VCaP (cell line): ENCODE measurements at regions not wholly inside any gene's neighbourhood (a gene's known extent, or its start where the extent isn't known, plus 50 kb on each side); places are given as distances from the start of the nearest gene placed in this dataset.

Source experiments
- H3K27ac ChIP-seq: fragments of 450-650 bp; 2 replicates; pipeline ENCODE4 v1.5.1; 2017
- TF ChIP-seq, protein P1 (sequence below): fragments of 450-650 bp; conservative IDR thresholded peaks from 2 replicates; pipeline ENCODE4 v1.5.1; 2017; ENCODE audit warnings: mild to moderate bottlenecking, moderate library complexity

DNA sequence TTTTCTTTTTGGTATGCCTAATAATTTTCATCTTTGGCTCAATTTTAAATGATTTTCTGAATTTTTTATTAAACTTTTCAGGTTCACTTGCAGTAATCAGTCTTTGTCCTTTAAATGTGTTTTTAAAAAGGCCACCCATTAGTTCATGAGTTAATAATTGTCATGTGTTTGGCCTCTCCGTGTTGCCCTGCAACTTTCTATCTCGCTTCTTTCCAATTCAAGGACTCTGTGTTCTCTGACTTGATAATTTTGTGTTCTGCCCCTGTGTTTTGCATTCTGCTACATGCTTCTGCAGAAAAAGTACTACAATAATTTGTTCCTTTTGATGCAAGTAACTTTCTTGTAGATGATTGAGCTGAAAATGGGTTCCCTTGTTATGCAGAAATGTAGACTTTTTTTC is 921.4 kb upstream of the LRATD1 start:
- TF ChIP-seq, protein P1, sequence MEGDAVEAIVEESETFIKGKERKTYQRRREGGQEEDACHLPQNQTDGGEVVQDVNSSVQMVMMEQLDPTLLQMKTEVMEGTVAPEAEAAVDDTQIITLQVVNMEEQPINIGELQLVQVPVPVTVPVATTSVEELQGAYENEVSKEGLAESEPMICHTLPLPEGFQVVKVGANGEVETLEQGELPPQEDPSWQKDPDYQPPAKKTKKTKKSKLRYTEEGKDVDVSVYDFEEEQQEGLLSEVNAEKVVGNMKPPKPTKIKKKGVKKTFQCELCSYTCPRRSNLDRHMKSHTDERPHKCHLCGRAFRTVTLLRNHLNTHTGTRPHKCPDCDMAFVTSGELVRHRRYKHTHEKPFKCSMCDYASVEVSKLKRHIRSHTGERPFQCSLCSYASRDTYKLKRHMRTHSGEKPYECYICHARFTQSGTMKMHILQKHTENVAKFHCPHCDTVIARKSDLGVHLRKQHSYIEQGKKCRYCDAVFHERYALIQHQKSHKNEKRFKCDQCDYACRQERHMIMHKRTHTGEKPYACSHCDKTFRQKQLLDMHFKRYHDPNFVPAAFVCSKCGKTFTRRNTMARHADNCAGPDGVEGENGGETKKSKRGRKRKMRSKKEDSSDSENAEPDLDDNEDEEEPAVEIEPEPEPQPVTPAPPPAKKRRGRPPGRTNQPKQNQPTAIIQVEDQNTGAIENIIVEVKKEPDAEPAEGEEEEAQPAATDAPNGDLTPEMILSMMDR, result no peak
- no peak overlapping the region for H3K27ac ChIP-seq

DNA sequence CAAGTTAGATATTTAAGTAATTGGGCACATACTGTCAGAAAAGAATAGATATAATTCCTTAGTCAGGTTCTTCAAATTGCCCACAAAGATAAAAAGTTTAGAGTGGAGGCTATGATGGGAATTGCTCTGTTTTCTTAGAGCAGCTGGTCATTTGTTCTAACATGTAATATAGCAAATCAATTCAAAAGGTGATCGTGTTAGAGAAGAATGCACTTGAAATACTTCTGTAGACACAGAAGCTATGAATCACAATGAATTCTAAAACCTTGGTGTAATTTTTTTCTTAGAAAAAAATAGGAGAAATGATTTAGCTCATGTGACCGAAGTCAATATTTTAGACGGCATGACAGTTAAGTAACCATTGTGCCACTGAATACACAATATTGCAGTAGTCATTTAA is 918.1 kb upstream of the LRATD1 start:
- TF ChIP-seq, protein P1, result no peak
- H3K27ac ChIP-seq, result no peak overlapping the region

DNA sequence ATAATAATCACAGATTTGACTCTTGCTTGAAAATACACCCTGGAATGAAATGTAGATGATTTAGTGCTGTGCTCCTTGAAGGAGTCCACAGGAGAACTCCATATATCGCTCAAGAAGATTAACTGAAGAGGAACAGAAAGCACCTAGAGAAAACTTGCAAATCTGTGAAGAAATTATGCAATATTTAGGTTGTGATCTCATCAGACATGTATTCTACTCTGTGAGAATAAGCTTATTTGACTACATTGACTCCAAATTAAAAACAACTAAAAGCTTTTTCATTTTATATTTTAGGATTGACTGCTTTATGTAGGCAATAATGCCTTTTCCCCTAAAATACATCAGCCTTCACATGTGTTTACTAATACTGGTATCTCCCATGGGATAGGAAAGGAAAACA is 906.6 kb upstream of the LRATD1 start:
- TF ChIP-seq, protein P1, result no peak
- H3K27ac ChIP-seq, result no peak overlapping the region

DNA sequence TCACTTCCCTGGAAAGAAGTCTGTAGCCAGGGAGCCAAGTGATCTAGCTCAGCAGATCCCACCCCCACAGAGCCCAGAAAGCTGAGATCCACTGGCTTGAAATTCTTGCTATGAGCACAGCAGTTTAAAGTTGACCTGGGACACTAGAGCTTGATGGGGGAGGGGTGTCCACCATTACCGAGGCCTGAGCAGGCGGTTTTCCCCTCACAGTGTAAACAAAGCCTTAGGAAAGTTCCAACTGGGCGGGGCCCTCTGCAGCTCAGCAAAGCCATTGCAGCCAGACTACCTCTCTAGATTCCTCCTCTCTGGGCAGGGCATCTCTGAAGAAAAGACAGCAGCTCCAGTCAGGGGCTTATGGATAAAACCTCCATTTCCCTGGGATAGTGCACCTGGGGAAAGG is 887.2 kb upstream of the LRATD1 start:
- no peak overlapping the region for H3K27ac ChIP-seq
- TF ChIP-seq, protein P1, result no peak

DNA sequence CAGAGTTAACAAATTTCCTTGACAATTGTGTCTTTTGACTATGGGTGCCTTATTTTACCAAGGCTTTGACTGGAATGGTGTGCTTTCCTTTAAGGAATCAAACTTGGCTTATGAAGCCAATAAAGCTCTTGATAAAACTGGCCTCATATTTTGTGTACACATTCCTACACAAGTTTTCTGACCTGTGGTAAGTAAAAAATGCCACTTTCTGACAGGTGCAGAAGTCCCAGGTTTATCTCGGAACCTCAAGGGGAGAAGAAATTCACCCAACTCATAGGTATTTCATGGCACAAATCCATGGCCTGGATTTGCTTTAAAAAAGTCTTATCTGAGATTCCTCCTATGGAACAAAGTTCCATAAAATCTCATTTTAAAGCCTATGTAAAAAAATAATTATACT is 880.6 kb upstream of the LRATD1 start:
- TF ChIP-seq, protein P1, result no peak
- no peak overlapping the region for H3K27ac ChIP-seq

DNA sequence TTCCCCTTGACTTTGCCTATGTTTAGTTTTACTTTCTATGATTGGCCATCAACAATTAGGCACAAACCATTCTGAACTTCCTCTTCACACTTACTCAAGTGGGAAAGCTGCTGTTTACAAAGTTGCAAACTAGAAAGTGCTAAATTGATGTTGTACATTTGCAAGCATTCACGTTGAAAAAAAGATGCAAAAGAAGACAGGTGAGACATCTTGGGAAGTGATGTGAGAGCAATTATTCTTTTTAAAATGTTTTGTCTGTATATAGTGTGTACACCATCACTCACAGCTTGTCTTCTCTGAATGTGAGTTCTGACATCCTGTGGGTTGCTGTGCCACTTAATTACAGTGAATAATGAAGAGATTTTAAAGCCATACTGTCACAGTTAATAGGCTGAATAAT is 874.1 kb upstream of the LRATD1 start:
- no peak overlapping the region for H3K27ac ChIP-seq
- TF ChIP-seq, protein P1, result no peak

DNA sequence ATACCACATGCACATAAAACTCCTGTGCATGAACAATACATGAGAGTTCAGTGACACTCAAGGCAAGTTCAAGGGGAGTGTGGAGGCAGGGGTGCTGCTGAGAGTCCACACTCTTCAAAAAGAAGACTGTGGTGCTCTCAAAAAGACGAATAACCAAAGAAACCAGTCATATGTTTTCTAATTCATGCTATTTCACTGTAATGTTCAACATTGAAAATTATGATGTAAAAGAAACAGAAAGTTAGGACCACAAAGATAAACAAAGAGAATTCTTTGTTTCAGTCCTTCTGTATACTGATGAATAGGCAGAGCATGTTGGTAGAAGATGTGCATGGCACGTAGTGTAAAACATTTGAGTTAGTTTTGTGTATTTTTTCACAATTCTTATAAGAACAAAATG is 864.2 kb upstream of the LRATD1 start:
- no peak overlapping the region for H3K27ac ChIP-seq
- TF ChIP-seq, protein P1, result no peak

DNA sequence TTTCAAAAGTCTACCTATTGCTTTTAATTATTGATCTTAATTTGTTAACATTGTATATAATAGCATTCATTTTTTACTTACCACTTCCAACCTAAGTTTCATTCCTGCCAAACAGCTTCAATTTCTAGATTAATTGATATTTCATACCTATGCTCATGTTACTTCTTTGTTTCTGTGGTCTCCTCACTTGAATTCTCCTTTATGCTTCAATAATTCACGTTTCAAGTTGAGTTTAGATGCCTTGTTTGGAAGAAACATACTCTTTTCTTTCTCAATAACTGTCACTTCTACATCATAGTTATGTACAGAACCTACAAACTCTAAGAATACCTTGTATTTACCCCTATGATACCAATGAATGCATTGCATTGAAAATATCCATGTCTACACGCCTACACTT is 862.2 kb upstream of the LRATD1 start:
- no peak overlapping the region for H3K27ac ChIP-seq
- TF ChIP-seq, protein P1, result no peak
